T-helper 1 cell treated with Interleukin-12 subunit alpha and Interleukin-12 subunit beta and Interleukin-4 antibody, amounts not matched to agents 30 μg/mL and 1 μg/mL, for 36 hours (primary cell): ENCODE measurements at regions not wholly inside any gene's neighbourhood (a gene's known extent, or its start where the extent isn't known, plus 50 kb on each side); places are given as distances from the start of the nearest gene placed in this dataset.

Source experiments
- H3K27ac Mint-ChIP-seq: one replicate; pipeline ENCODE4 v1.8.0; 2021; ENCODE audit warnings: mild to moderate bottlenecking, mixed read lengths
- H3K27me3 Mint-ChIP-seq: one replicate; pipeline ENCODE4 v1.8.0; 2021; ENCODE audit warnings: low read depth, mixed read lengths
- H3K36me3 Mint-ChIP-seq: one replicate; pipeline ENCODE4 v1.8.0; 2021; ENCODE audit warnings: low read depth, mixed read lengths
- H3K4me1 Mint-ChIP-seq: one replicate; pipeline ENCODE4 v1.8.0; 2021; ENCODE audit warnings: low read depth, mixed read lengths
- H3K4me3 Mint-ChIP-seq: one replicate; pipeline ENCODE4 v1.8.0; 2021; ENCODE audit warnings: mild to moderate bottlenecking, moderate library complexity, mixed read lengths
- H3K9me3 Mint-ChIP-seq: one replicate; pipeline ENCODE4 v1.8.0; 2021; ENCODE audit warnings: mixed read lengths

DNA sequence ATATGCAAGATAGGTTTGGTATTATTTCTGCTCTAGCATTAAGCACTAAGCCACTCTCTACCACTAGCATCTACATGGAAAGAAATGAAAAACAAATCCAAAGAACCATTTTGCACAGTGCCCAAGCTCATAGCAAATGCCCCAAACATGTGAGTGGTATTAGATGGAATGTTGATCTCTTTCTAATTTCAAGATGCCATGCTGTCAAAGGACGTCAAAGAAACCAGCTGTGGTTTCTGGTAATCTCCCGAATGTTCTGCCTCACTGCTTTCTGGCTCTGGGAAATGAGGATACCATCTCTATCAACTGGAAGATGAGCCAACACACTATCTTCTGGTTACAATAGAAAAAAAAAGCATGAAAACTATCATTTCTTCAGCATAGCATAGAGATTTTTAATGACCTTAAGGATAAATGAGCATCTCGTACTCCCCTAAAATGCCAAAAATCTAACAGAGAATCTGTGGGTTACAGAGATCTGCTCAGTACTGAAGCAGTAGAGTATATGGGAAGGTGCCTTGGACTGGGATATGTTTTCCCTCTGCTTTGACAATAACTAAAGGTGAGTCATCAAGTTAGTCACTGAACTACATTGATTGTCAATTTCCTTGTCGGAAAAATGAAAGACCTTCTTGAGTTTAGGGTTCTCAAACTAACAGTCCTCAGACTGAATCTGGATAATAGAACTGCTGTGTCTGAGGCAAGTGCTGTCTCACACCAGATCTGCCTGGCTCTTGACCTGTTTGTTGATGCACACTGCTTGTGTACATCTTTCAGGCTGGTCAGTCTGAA is 244.8 kb upstream of the NCKAP5 start:
- Mint-ChIP-seq H3K9me3 (peaks cover 16% of the 10 kb centered on the region), H3K27ac (no peak overlapping the region), H3K4me1 (no peaks in the 10 kb centered on the region)

DNA sequence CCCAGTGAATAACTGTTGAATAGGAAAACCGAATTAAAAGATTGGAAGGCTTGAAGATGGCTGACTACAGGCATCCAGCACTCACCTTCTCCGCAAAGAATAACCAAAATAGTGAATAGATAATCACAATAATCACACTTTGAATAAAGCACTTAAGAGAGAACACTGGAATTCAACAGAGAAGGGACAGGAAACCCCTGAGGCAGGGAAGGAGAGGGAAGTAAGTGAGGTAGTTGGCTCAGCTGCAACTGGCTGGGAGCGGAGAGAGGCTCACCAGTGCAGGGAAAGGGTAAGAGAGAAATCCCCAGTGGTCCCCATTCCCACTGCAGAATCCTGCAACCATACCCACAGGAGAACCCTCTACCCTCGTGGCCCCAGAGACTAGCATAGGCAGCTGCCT is 246.6 kb upstream of the NCKAP5 start:
- Mint-ChIP-seq H3K9me3 (peaks cover 7% of the 10 kb centered on the region), H3K4me3 (no peak overlapping the region), H3K4me1 (no peaks in the 10 kb centered on the region), H3K27me3 (no peaks in the 10 kb centered on the region), H3K36me3 (no peaks in the 10 kb centered on the region), H3K27ac (no peak overlapping the region)

More for the DNA sequence above, 244.8 kb upstream of the NCKAP5 start:
- Mint-ChIP-seq H3K36me3 (no peaks in the 10 kb centered on the region), H3K4me3 (no peak overlapping the region), H3K27me3 (no peaks in the 10 kb centered on the region)

DNA sequence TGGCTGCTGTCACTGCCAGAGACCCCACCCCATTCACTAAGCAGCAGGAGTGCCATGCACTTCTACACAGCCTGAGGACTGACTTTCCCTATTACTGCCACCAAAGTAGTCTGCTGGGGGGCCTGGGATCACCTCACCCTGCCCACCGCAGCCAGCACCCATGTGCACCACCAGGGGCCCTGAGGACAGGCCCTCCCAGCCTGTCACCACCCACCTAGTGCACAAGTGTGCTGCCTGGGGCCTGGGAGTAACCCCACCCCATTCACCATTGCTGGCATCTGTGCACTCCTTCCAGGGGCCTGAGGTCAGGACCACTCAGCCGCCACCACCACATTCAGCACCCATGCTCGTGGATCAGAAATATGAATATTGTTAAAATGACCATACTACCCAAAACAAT is 247.8 kb upstream of the NCKAP5 start:
- H3K4me1 Mint-ChIP-seq: no peaks in the 10 kb centered on the region
- H3K9me3 Mint-ChIP-seq: no peaks in the 10 kb centered on the region
- H3K4me3 Mint-ChIP-seq: no peak overlapping the region
- no peaks in the 10 kb centered on the region for H3K27me3 Mint-ChIP-seq
- no peaks in the 10 kb centered on the region for H3K36me3 Mint-ChIP-seq
- H3K27ac Mint-ChIP-seq: no peak overlapping the region

DNA sequence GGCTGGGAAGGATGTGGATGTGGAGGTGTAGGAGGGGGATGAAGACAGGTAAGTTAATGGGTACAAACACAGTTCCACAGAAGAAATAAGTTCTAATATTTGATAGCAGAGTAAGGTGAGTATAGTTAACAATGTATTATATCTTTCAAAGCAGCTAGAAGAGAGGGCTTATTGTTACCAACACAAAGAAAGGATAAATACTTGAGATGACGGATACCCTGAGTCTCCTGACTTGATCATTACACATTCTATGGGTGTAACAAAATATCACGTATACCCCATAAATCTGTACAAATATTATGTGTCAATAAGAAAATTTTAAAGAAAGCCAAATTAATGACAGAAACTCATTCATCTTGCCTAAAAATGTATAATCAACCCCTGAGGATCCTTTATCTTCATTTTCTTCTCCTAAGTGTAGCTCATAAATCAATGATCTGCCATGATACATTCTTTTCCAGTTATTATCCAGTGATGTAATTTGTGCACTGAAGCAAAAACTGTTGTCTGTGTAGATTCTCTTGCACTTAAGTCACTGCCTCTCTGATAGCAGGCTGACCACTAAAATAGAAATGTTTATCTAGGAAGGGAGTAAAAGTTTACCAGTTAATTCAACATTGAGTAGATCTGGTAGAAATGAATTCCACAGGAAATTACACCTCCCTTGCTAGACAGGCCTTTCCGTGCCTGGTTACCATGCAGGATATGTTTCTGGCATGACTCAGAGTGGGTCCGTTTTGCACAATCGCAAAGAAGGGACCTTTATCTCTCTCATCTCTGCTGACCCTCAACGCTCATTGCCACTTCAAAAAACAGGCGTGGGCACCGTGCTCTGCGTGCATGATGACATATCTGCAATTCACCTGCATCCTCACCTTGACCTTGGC is 249.7 kb upstream of the NCKAP5 start:
- no peak overlapping the region for H3K4me3 Mint-ChIP-seq
- H3K9me3 Mint-ChIP-seq: no peaks in the 10 kb centered on the region
- H3K4me1 Mint-ChIP-seq: no peaks in the 10 kb centered on the region
- H3K27me3 Mint-ChIP-seq: no peaks in the 10 kb centered on the region
- no peak overlapping the region for H3K27ac Mint-ChIP-seq
- no peaks in the 10 kb centered on the region for H3K36me3 Mint-ChIP-seq

DNA sequence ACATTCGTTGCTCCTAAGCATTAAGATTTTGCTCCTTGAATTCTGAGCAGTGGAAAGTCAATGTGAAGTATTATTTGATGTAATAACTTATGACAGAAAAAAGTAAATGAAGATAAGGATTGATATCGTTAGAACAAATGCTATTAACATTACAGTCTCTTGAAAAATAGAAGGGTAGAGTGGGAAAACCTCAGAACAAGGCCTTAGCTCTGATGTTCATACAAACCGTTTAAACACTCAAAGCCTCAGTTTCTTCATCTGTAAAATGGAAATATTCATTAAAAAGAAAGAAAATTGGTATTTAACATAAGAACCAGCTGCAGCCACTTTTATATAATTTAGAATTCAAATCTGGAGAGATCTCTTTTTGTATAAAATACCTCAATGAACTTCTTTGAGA is 250.4 kb upstream of the NCKAP5 start:
- H3K4me3 Mint-ChIP-seq: no peak overlapping the region
- no peaks in the 10 kb centered on the region for H3K27me3 Mint-ChIP-seq

DNA sequence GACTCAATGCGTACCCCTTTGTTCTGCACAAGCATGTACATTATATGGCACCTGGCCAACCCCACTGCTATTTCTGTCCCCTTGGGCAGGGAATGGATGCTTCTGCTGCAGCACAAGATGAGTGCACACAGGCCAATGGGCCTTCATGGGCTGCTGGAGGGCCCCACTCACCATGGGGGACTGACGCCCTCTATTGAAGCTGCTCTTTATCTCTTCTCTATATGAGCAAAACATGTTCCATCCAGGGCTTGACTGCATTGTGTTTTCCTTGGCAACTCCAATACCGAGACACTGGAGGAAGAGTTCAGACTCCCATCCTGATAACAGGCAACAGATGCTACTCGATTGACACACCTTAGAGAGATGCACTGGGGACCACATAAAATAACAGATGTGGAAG is 251.6 kb upstream of the NCKAP5 start:
- Mint-ChIP-seq H3K27me3 (no peaks in the 10 kb centered on the region), H3K27ac (no peak overlapping the region), H3K9me3 (no peaks in the 10 kb centered on the region), H3K4me3 (no peak overlapping the region), H3K4me1 (no peaks in the 10 kb centered on the region), H3K36me3 (no peaks in the 10 kb centered on the region)

More for the DNA sequence above, 250.4 kb upstream of the NCKAP5 start:
- Mint-ChIP-seq H3K9me3 (no peaks in the 10 kb centered on the region), H3K27ac (no peak overlapping the region), H3K4me1 (no peaks in the 10 kb centered on the region), H3K36me3 (no peaks in the 10 kb centered on the region)

DNA sequence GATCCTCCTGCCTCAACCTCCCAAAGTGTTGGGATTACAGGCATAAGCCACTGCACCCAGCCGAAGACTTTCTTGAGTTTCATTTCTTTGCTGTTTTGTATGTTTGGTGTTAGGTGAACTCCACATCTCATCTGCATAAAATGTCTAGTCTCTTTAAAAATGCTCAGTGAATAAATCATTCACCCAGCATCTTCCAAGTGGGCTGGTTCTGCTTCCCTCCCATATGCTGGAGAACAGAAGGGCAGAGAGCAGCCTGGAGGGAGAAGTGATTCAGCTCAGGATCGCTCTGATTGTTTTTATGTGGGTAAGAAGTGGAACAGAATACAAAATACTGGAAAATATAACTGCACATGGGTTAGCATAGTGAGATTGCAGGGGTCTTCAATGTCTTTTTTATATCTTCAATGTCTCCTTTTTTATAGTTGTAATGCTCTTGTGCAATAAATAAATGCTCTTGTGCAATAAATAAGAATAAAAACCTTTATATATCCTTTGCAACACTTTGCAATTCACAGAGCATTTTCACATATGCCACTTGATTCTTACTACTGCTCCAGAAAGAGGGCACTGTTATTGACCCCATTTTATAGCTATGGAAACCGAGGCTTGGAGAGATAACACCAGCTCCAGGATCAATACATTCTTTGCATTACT is 253.0 kb upstream of the NCKAP5 start:
- Mint-ChIP-seq H3K27ac (no peak overlapping the region), H3K4me3 (no peak overlapping the region), H3K27me3 (no peaks in the 10 kb centered on the region), H3K4me1 (no peaks in the 10 kb centered on the region), H3K9me3 (no peaks in the 10 kb centered on the region), H3K36me3 (no peaks in the 10 kb centered on the region)

DNA sequence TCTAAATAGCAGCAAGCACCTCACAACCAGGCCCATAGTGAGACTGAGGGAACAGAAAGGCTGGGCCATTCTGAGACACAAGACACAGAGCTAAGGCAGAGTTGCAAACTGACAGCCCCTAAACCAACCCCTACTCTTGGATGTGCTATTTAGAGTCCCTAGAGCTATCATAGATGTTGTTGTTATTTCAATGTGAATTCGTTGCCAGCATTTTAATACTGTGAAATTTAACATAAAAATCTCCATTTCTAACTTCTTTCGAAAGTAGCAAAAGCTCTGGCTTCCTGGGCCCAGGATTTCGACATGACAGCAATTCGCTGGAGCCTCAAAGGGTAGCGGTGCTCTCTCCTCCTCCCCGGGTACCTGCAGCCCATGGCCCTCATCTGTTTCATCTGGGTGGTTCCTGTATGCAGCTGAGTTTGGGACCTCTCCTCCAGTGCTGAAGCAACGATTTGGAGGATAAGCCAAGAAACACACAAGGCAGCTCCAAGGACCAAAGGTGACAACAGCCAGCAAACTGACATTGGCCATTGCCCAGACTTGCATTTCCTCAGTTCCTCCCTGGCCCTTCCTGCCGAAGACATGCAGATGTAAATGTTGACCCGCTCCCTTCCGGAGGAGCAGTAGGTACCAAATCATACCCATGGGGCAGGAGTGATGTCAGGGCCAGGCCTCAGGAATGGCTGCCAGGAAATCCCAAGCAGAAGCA is 254.4 kb upstream of the NCKAP5 start:
- Mint-ChIP-seq H3K4me1 (no peaks in the 10 kb centered on the region), H3K36me3 (no peaks in the 10 kb centered on the region), H3K27ac (no peak overlapping the region), H3K4me3 (no peak overlapping the region), H3K9me3 (no peaks in the 10 kb centered on the region), H3K27me3 (no peaks in the 10 kb centered on the region)

DNA sequence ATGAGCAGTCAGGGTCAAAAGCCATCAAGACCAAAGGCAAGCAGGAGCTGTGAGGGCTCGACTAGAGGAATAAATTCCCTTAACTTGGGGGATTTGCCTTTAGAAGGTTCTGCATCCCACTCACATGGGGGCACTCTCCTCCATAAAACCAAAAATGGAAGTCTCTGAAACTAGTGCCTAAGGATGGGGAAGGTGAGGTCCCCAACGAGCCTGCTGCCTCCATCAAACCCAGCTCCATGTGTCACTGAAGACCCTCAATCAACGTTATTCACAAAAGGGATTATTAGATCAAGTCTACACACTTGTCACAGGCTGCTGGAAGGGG is 254.9 kb upstream of the NCKAP5 start:
- Mint-ChIP-seq H3K9me3 (no peaks in the 10 kb centered on the region), H3K27ac (no peak overlapping the region), H3K4me3 (no peak overlapping the region), H3K27me3 (no peaks in the 10 kb centered on the region), H3K36me3 (no peaks in the 10 kb centered on the region), H3K4me1 (no peaks in the 10 kb centered on the region)

DNA sequence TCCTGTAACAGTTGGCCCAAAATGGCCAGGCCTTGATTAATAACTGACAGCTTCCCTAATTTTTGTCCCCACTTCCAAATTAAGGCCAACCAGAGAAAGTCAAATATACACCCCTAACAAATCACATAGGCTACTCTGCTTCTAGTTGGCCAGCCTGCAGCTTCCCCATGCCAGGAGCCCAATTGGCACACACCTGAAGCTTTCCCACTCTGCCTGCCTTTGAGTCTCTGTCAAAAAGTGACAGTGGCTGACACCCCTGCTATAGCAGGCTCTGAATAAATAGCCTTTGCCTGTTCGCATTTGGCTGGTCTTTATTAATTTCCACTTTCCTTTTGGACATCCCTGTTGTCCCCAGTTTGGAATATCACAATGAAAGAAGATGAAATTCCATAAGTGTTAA is 256.6 kb upstream of the NCKAP5 start:
- Mint-ChIP-seq H3K27ac (no peak overlapping the region), H3K4me3 (no peak overlapping the region), H3K9me3 (no peaks in the 10 kb centered on the region), H3K4me1 (no peaks in the 10 kb centered on the region), H3K36me3 (no peaks in the 10 kb centered on the region), H3K27me3 (no peaks in the 10 kb centered on the region)

DNA sequence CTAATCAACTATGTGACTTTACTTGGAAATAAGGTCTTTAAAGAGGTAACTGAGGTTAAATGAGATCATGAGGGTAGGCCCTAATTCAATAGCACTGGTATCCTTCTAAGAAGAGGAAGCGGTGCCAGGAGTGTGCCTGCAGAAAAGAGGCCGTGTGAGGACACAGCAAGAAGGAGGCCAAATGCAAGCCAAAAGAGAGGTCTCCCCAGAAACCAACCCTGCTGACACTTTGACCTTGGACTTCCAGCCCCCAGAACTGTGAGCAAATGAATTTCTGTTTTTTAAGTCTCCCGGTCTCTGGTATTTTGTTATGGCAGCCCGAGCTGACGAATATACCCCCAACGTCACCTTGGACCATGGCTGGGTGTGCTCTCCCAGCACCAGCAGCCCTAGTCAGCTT is 257.5 kb upstream of the NCKAP5 start:
- no peak overlapping the region for H3K27ac Mint-ChIP-seq
- no peaks in the 10 kb centered on the region for H3K9me3 Mint-ChIP-seq
- no peak overlapping the region for H3K4me3 Mint-ChIP-seq
- no peaks in the 10 kb centered on the region for H3K36me3 Mint-ChIP-seq
- H3K4me1 Mint-ChIP-seq: no peaks in the 10 kb centered on the region
- no peaks in the 10 kb centered on the region for H3K27me3 Mint-ChIP-seq

DNA sequence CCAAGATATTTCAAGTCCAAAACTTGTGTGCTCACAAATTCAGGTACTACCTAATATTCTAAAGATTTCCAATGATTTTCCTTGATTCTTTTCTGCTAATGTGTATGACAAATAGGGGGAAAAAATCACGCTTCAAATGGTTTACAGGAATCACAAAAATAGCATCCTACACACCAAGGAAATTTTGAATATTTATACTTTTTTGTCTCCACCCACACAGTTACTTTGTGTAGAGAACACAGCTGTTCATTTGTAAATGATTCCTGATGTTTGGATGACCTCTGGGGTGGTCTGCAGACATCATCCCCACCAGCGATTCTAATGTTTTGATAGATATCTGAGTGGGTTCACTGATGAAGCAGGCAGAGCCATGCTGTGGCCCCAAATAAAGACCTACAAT is 260.6 kb upstream of the NCKAP5 start:
- H3K27ac Mint-ChIP-seq: no peak overlapping the region
- no peaks in the 10 kb centered on the region for H3K4me1 Mint-ChIP-seq
- H3K27me3 Mint-ChIP-seq: no peaks in the 10 kb centered on the region
- no peaks in the 10 kb centered on the region for H3K9me3 Mint-ChIP-seq
- no peaks in the 10 kb centered on the region for H3K36me3 Mint-ChIP-seq
- H3K4me3 Mint-ChIP-seq: no peak overlapping the region

DNA sequence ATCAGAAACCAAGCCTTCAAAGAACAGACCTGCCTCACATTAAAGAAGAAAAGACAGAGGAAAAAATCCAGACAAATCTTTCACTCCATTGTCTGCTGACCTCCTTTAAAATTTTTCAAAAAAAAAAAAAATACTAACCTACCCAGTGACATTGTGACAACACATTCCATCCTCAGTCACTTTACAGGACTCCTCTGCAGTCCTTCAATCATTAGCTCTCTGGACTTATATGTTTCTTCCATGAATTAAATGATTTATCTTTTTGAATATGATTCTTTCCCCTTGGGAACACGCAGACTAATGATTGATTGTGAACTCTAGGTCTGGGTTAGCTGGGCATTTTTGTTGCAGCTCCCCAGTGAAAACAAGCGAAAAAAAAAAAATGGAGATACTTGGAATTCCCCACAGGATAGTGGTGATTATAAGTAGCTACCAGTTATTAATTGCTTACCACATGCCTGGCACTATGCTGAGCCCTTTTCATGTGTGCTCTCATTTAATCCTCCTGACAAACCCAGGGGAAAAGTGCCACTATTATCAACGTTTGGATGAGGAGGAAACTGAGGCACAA is 261.3 kb upstream of the NCKAP5 start:
- no peaks in the 10 kb centered on the region for H3K4me1 Mint-ChIP-seq

DNA sequence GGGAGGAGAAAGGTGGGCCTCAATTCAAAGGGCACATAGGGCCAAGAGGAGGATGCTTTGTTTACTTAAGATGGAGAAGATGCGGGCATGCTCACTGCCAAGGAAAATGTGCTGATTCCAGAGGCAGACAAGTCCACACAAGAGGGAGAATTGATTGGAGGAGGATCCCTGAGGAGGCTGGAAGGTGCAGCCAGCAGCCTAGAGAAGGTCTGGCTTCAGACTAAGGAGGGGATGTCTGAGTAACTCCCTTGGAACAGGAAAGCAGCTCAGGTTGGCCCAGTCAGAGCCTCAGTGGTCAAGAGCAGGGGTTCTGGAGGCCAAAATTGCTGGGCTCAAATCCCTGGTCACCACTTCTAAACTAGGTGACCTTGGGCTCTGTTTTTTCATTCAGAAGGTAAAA is 265.5 kb upstream of the NCKAP5 start:
- H3K4me3 Mint-ChIP-seq: no peak overlapping the region
- H3K9me3 Mint-ChIP-seq: no peaks in the 10 kb centered on the region
- no peaks in the 10 kb centered on the region for H3K36me3 Mint-ChIP-seq

More for the DNA sequence above, 261.3 kb upstream of the NCKAP5 start:
- Mint-ChIP-seq H3K4me3 (no peak overlapping the region), H3K27me3 (no peaks in the 10 kb centered on the region), H3K27ac (no peak overlapping the region), H3K9me3 (no peaks in the 10 kb centered on the region), H3K36me3 (no peaks in the 10 kb centered on the region)

More for the DNA sequence above, 265.5 kb upstream of the NCKAP5 start:
- Mint-ChIP-seq H3K27me3 (no peaks in the 10 kb centered on the region), H3K27ac (no peak overlapping the region), H3K4me1 (no peaks in the 10 kb centered on the region)
